ENCODE measurements at regions not wholly inside any gene's neighbourhood (a gene's known extent, or its start where the extent isn't known, plus 50 kb on each side); places are given as distances from the start of the nearest gene placed in this dataset.

- TF ChIP-seq CTCF (IDR thresholded peaks at IDR 0.05) = no peak
- TF ChIP-seq POLR2A (IDR thresholded peaks at IDR 0.05) = no peak
Measured at GRCh38 chr2:134193006-134193405, 60.9 kb upstream of the MGAT5 start.
